K562 (cell line): ENCODE measurements at regions not wholly inside any gene's neighbourhood (a gene's known extent, or its start where the extent isn't known, plus 50 kb on each side); places are given as distances from the start of the nearest gene placed in this dataset.

Experiments used
- ATAC-seq: fragments of 200-7000 bp; cut with Tn5 transposase; 3 replicates; pipeline ENCODE4 v1.9.1; 2020; ENCODE audit warnings: moderate library complexity
- BruUV-seq: library from RNA; stranded (reverse); fragments of 400-500 nt; replicated peaks from 2 replicates; lab custom pipeline; 2021; lab: Mats Ljungman, UMichigan
- CTCF ChIA-PET: fragments of 300-600 bp; formaldehyde crosslinking; extraction: SDS; loops from one replicate; lab custom pipeline; 2021; ENCODE audit warnings: low intra/inter-chr PET ratio; lab: Yijun Ruan, JAX
- POLR2A ChIA-PET: fragments of 300-600, 350-650 bp; sonication (Branson Sonifier 250); formaldehyde crosslinking; extraction: SDS; loops from one replicate; lab custom pipeline; 2021; ENCODE audit warnings: antibody characterized with exemption, inconsistent platforms; lab: Yijun Ruan, JAX
- DNase-seq, 4 experiments: peaks; one replicate each; pipeline versions ENCODE4 v3.0.0 to v3.0.0-alpha.2; 2011 to 2018; ENCODE audit warnings: low spot score in 3 of 4, mixed read lengths in 3 of 4; ENCODE audit errors: extremely low read depth in 1 of 4
- FAIRE-seq: peaks from 2 replicates; lab custom pipeline; 2011; peaks lifted over from hg19 to GRCh38; lab: Jason Lieb, UNC
- H2AFZ ChIP-seq: 2 replicates; pipeline ENCODE4 v1.6.0; 2011; ENCODE audit warnings: low read depth, low read length, control low read depth, inconsistent platforms
- H3K27ac ChIP-seq: fragments of 200-600 bp; 3 replicates; pipeline ENCODE4 v1.8.0; 2011; ENCODE audit warnings: low read depth, mild to moderate bottlenecking, control low read depth, inconsistent platforms, low read length, moderate library complexity, mixed read lengths; ENCODE audit errors: extremely low read depth
- H3K27me3 ChIP-seq, 2 experiments: fragments of 300-600 bp in 1 of 2; 2 replicates in 1 of 2; 3 replicates in 1 of 2; pipeline versions ENCODE4 v1.6.0 to v1.8.0; 2011; ENCODE audit warnings: inconsistent platforms in 2 of 2, low read length in 2 of 2, mild to moderate bottlenecking in 1 of 2, mixed read lengths in 1 of 2, moderate library complexity in 1 of 2; ENCODE audit not compliant: control insufficient read depth in 2 of 2, insufficient read depth in 2 of 2
- H3K36me3 ChIP-seq: fragments of 300-600 bp; 3 replicates; pipeline ENCODE4 v1.8.0; 2011; ENCODE audit warnings: mild to moderate bottlenecking, low read length, inconsistent platforms; ENCODE audit not compliant: control insufficient read depth, insufficient read depth
- H3K4me1 ChIP-seq, 2 experiments: fragments of 200-600 bp in 1 of 2; replicated peaks in 1 of 2; 2 replicates in 1 of 2; 3 replicates in 1 of 2; pipeline versions ENCODE4 v1.5.1 to v1.8.0; 2011; ENCODE audit warnings: inconsistent platforms in 2 of 2, low read length in 2 of 2, mild to moderate bottlenecking in 1 of 2, mixed read lengths in 1 of 2, moderate library complexity in 1 of 2; ENCODE audit not compliant: control insufficient read depth in 2 of 2, insufficient read depth in 2 of 2
- H3K4me2 ChIP-seq: 2 replicates; pipeline ENCODE4 v1.6.1; 2011; ENCODE audit warnings: low read length, control low read depth, inconsistent platforms, mixed read lengths; ENCODE audit not compliant: insufficient read depth
- H3K4me3 ChIP-seq: fragments of 200-600 bp; sonication (generic), shearing (Covaris generic); 2 replicates; pipeline ENCODE4 v1.5.1; 2016; ENCODE audit warnings: control low read depth, inconsistent platforms
- H3K79me2 ChIP-seq: fragments of 200-600 bp; 3 replicates; pipeline ENCODE4 v1.8.0; 2011; ENCODE audit warnings: low read length, inconsistent platforms; ENCODE audit not compliant: control insufficient read depth, insufficient read depth
- H3K9ac ChIP-seq, 2 experiments: 2 replicates each; pipeline versions ENCODE4 v1.6.0 to v1.6.1; 2011; ENCODE audit warnings: low read depth in 2 of 2, low read length in 2 of 2, control low read depth in 1 of 2, inconsistent platforms in 1 of 2, mild to moderate bottlenecking in 1 of 2, mixed read lengths in 1 of 2; ENCODE audit not compliant: insufficient read depth in 1 of 2
- H3K9me1 ChIP-seq: one replicate; pipeline ENCODE4 v1.6.0; 2011; ENCODE audit warnings: inconsistent platforms, mild to moderate bottlenecking, low read length, moderate library complexity; ENCODE audit not compliant: control insufficient read depth, insufficient read depth
- H3K9me3 ChIP-seq: replicated peaks from 2 replicates; pipeline ENCODE4 v1.5.1; 2011; ENCODE audit warnings: low read depth, low read length, inconsistent platforms; ENCODE audit not compliant: control insufficient read depth, insufficient read depth
- H4K20me1 ChIP-seq: replicated peaks from 2 replicates; pipeline ENCODE4 v1.6.1; 2011; ENCODE audit warnings: low read length, inconsistent platforms, mixed read lengths; ENCODE audit not compliant: control insufficient read depth, insufficient read depth
- E2F4 ChIP-seq: sonication (generic); formaldehyde crosslinking; IDR thresholded peaks from 2 replicates; pipeline ENCODE4 v1.8.0; 2022; ENCODE audit warnings: mild to moderate bottlenecking, low read depth, missing genetic modification reagents
- EP400 ChIP-seq: fragments of 450-650 bp; IDR thresholded peaks from 2 replicates; pipeline ENCODE4 v1.6.1; 2017; ENCODE audit warnings: antibody characterized with exemption, mild to moderate bottlenecking, moderate library complexity
- GATAD2B ChIP-seq: fragments of 450-650 bp; IDR thresholded peaks from 2 replicates; pipeline ENCODE4 v1.6.1; 2017; ENCODE audit warnings: mild to moderate bottlenecking, borderline replicate concordance
- KAT2B ChIP-seq: IDR thresholded peaks from one replicate; pipeline ENCODE4 v1.6.1; 2012; ENCODE audit warnings: low read depth, mild to moderate bottlenecking, control low read depth, inconsistent platforms, low read length, moderate library complexity
- RAD21 ChIP-seq, 2 experiments: fragments of 250-450 bp in 1 of 2; fragments of 450-650 bp in 1 of 2; sonication (Bioruptor Pico) in 1 of 2; formaldehyde crosslinking in 1 of 2; IDR thresholded peaks in 1 of 2; conservative IDR thresholded peaks in 1 of 2; 2 replicates each; pipeline versions ENCODE4 v1.4.0 to v1.8.0; 2020 to 2022; ENCODE audit warnings: mild to moderate bottlenecking in 2 of 2, moderate library complexity in 1 of 2
- RUNX1 ChIP-seq: sonication (generic); IDR thresholded peaks from 2 replicates; pipeline ENCODE4 v1.6.1; 2016; ENCODE audit warnings: antibody characterized with exemption, low read depth
- SNAPC5 ChIP-seq: fragments of 250-450 bp; sonication (Bioruptor Pico); IDR thresholded peaks from 2 replicates; pipeline ENCODE4 v1.8.0; 2021; ENCODE audit warnings: moderate library complexity, mild to moderate bottlenecking, inconsistent platforms
- SRSF3 ChIP-seq: fragments of 200-400 bp; formaldehyde crosslinking; IDR thresholded peaks from 2 replicates; pipeline ENCODE4 v1.6.1; 2016; ENCODE audit warnings: mild to moderate bottlenecking, low read length, moderate library complexity; ENCODE audit not compliant: insufficient read depth
- TAF9B ChIP-seq: fragments of 450-650 bp; IDR thresholded peaks from 2 replicates; pipeline ENCODE4 v1.6.1; 2018; ENCODE audit warnings: mild to moderate bottlenecking; ENCODE audit not compliant: partially characterized antibody
- U2AF2 ChIP-seq: fragments of 200-400 bp; formaldehyde crosslinking; optimal IDR thresholded peaks from 2 replicates; pipeline ENCODE3; 2017; ENCODE audit warnings: low read depth, mild to moderate bottlenecking, low read length
- YBX1 ChIP-seq: fragments of 450-650 bp; IDR thresholded peaks from 2 replicates; pipeline ENCODE4 v1.7.1; 2016; ENCODE audit warnings: mild to moderate bottlenecking
- ZNF551 ChIP-seq: fragments of 250-450 bp; sonication (Bioruptor Pico); IDR thresholded peaks from 2 replicates; pipeline ENCODE4 v1.5.0; 2021; ENCODE audit warnings: mild to moderate bottlenecking, moderate library complexity
- WGBS: fragments of 100-300 bp; shearing (Covaris generic); methylation state at CpG from one replicate; pipeline ENCODE4 v1.1.6; 2016; ENCODE audit warnings: low coverage, mixed read lengths; ENCODE audit not compliant: insufficient coverage; ENCODE audit errors: missing lambda C conversion rate; 5-methylcytosine and 5-hydroxymethylcytosine counted together
- in situ Hi-C: fragments of 300-500 bp; cut with MboI; formaldehyde crosslinking; loops from 4 replicates; pipeline ENCODE4 v1.15.0; 2018; ENCODE audit warnings: inconsistent platforms, mixed read lengths
- intact Hi-C: fragments of 100-400 bp; cut with micrococcal nuclease; formaldehyde crosslinking; loops from 2 replicates; pipeline ENCODE4 v1.14.2; 2022
- TF ChIP-seq, protein P1 (sequence below): sonication (generic); formaldehyde crosslinking; IDR thresholded peaks from 2 replicates; pipeline ENCODE4 v1.8.1; 2023; ENCODE audit warnings: missing genetic modification reagents, mild to moderate bottlenecking, borderline replicate concordance

DNA sequence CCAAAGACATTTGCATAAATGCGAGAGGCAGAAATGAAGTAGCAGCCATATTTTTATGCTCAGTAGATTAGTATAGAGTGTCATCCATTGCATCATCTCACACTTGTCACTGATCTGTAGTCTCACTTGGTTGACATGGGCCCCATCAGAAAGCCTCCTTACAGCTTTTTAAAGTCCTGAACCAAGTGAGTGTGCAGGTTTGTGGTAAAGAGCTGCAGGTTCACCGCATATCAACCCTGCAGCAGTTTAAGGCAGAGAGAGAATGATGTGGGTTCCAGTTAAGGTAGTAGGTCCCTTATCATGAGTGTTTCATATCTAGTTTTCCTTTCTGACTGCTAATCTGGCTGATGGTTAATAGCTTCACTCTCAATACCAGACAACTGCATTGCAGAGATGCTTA is 1080.3 kb downstream of the NR2F1-AS1 start:
- Histone ChIP-seq H3K9ac (no peak overlapping the region), H3K27ac (no peak overlapping the region), H3K36me3 (no peaks in the 10 kb centered on the region), H4K20me1 (no peaks in the 10 kb centered on the region), H3K4me1 (no peaks in the 10 kb centered on the region), H2AFZ (no peak overlapping the region), H3K27me3 (no peaks in the 10 kb centered on the region), H3K79me2 (no peaks in the 10 kb centered on the region), H3K9me1 (no peaks in the 10 kb centered on the region), H3K4me3 (no peak overlapping the region), H3K4me2 (no peak overlapping the region), H3K9me3 (no peaks in the 10 kb centered on the region; the same call in 1 of the 2 replicates)
- FAIRE-seq = no peak
- ChIA-PET POLR2A (interaction anchor here (0.7 kb wide), 1 partner anchor 205 kb away, joined by 3 read pairs; no protein-coding TSS in a partner anchor), CTCF (no interaction called here)
- intact Hi-C loops = no loop called here
- no peak for TF ChIP-seq SNAPC5 (CRISPR knock-in tag)
- no peak for TF ChIP-seq E2F4 (CRISPR knock-in tag)
- TF ChIP-seq YBX1 = no peak
- TF ChIP-seq, protein P1, sequence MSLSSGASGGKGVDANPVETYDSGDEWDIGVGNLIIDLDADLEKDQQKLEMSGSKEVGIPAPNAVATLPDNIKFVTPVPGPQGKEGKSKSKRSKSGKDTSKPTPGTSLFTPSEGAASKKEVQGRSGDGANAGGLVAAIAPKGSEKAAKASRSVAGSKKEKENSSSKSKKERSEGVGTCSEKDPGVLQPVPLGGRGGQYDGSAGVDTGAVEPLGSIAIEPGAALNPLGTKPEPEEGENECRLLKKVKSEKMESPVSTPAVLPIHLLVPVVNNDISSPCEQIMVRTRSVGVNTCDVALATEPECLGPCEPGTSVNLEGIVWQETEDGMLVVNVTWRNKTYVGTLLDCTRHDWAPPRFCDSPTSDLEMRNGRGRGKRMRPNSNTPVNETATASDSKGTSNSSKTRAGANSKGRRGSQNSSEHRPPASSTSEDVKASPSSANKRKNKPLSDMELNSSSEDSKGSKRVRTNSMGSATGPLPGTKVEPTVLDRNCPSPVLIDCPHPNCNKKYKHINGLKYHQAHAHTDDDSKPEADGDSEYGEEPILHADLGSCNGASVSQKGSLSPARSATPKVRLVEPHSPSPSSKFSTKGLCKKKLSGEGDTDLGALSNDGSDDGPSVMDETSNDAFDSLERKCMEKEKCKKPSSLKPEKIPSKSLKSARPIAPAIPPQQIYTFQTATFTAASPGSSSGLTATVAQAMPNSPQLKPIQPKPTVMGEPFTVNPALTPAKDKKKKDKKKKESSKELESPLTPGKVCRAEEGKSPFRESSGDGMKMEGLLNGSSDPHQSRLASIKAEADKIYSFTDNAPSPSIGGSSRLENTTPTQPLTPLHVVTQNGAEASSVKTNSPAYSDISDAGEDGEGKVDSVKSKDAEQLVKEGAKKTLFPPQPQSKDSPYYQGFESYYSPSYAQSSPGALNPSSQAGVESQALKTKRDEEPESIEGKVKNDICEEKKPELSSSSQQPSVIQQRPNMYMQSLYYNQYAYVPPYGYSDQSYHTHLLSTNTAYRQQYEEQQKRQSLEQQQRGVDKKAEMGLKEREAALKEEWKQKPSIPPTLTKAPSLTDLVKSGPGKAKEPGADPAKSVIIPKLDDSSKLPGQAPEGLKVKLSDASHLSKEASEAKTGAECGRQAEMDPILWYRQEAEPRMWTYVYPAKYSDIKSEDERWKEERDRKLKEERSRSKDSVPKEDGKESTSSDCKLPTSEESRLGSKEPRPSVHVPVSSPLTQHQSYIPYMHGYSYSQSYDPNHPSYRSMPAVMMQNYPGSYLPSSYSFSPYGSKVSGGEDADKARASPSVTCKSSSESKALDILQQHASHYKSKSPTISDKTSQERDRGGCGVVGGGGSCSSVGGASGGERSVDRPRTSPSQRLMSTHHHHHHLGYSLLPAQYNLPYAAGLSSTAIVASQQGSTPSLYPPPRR (CRISPR knock-in tag) = no peak
- TF ChIP-seq RUNX1 = no peak
- TF ChIP-seq SRSF3 = no peak
- no peak for TF ChIP-seq TAF9B
- no peak for TF ChIP-seq ZNF551
- TF ChIP-seq GATAD2B = no peak
- TF ChIP-seq RAD21 (CRISPR knock-in tag; conservative IDR thresholded peaks at IDR 0.05 in 1 of 2, IDR thresholded peaks at IDR 0.05 in 1 of 2) = no peak
- no peak for TF ChIP-seq KAT2B
- TF ChIP-seq U2AF2 = no peak
- no peak for TF ChIP-seq EP400
- no peak for DNase-seq
- in situ Hi-C loops = no loop called here
- ATAC-seq = no peak
- BruUV-seq = no TSS peak
- 0% methylated on average over 2 of the region's 2 CpGs for WGBS
